ENCODE measurements at regions not wholly inside any gene's neighbourhood (a gene's known extent, or its start where the extent isn't known, plus 50 kb on each side); places are given as distances from the start of the nearest gene placed in this dataset.

GRCh38 chr12:116411977-116412376 is 134.5 kb upstream of the MED13L start:
- no peak overlapping the region for H2AK9ac ChIP-seq (replicated peaks; ENCODE audit: low read depth, low read length, poor library complexity)
- DNase-seq (no peak), ATAC-seq (ENCODE audit: low read depth) (no peak)
- no peak overlapping the region for H3K56ac ChIP-seq (ENCODE audit: extremely low read depth, insufficient read depth, low read length)
- no peaks in the 10 kb centered on the region for H3K79me1 ChIP-seq (ENCODE audit: low read depth in 1 of 2, low read length in 2 of 2)
- CTCF ChIA-PET: no interaction called here
- no peaks in the 10 kb centered on the region for H3K36me3 ChIP-seq (ENCODE audit: control insufficient read depth, insufficient read depth, low read length)
- BruUV-seq (replicated peaks): no TSS peak
- H3K9me3 ChIP-seq (ENCODE audit: control insufficient read depth, insufficient read depth, low read length): no peaks in the 10 kb centered on the region
- dilution Hi-C loops (cut with HindIII; ENCODE audit: low sequenced_read_pairs, unreplicated experiment): no loop called here
- no peak overlapping the region for H3K9ac ChIP-seq (ENCODE audit: low read depth, low read length)
- H3K4me3 ChIP-seq (ENCODE audit: insufficient read depth, low read depth, low read length): no peak overlapping the region
- no peak overlapping the region for H3K14ac ChIP-seq (replicated peaks; ENCODE audit: low read depth, low read length)
- no peak for TF ChIP-seq CTCF (conservative IDR thresholded peaks at IDR 0.05; ENCODE audit: low read depth, low read length)
- no peak overlapping the region for H2BK120ac ChIP-seq (ENCODE audit: low read depth, low read length)
- no peaks in the 10 kb centered on the region for H3K27me3 ChIP-seq (ENCODE audit: control insufficient read depth, insufficient read depth, low read length)
- no peak overlapping the region for H4K91ac ChIP-seq (ENCODE audit: insufficient read depth, low read depth, low read length)
- H3K23ac ChIP-seq (ENCODE audit: low read depth, low read length): no peak overlapping the region
- no peak overlapping the region; the same call in 1 of the 2 replicates for H2AK5ac ChIP-seq (ENCODE audit: low read depth, low read length)
- intact Hi-C loops (cut with micrococcal nuclease): no loop called here
- no peak overlapping the region for H3K18ac ChIP-seq (ENCODE audit: low read depth, low read length)
- in situ Hi-C loops (cut with MboI; ENCODE audit: low sequenced_read_pairs): no loop called here
- no peak overlapping the region for H3K27ac ChIP-seq (ENCODE audit: insufficient read depth, low read length)
- no peak overlapping the region for H4K5ac ChIP-seq (ENCODE audit: low read depth, low read length)
- no peak overlapping the region for H4K8ac ChIP-seq (ENCODE audit: low read depth in 2 of 2, low read length in 2 of 2)
- H3K4me2 ChIP-seq (ENCODE audit: low read depth, low read length): no peak overlapping the region
- WGBS, 2 experiments (ENCODE audit: extremely low coverage in 2 of 2, insufficient read length in 1 of 2): no CpG with 5 or more reads among the region's 3 CpGs
- no peak overlapping the region for H2AFZ ChIP-seq (replicated peaks; ENCODE audit: low read length, poor library complexity)
- POLR2A ChIA-PET (ENCODE audit: unreplicated experiment): interaction anchor here (0.6 kb wide), 1 partner anchor 123 kb away, joined by 4 read pairs; no protein-coding TSS in a partner anchor
- no peak overlapping the region; the same call in 2 of the 3 replicates for H2BK15ac ChIP-seq (ENCODE audit: low read depth, low read length)
- no peaks in the 10 kb centered on the region for H4K20me1 ChIP-seq (ENCODE audit: insufficient read depth, low read length)
- no peak overlapping the region for H2BK20ac ChIP-seq (ENCODE audit: low read depth, low read length)
- H3K4ac ChIP-seq (ENCODE audit: low read depth, low read length): no peak overlapping the region
- H2BK5ac ChIP-seq (ENCODE audit: low read depth, low read length, poor library complexity, severe bottlenecking): no peak overlapping the region
- H3K4me1 ChIP-seq (ENCODE audit: control insufficient read depth, insufficient read depth, low read length): peaks cover 5% of the 10 kb centered on the region
- peaks cover 10% of the 10 kb centered on the region for H3K9me1 ChIP-seq (ENCODE audit: insufficient read depth, low read length)

Data from IMR-90 (cell line).